ENCODE measurements at regions not wholly inside any gene's neighbourhood (a gene's known extent, or its start where the extent isn't known, plus 50 kb on each side); places are given as distances from the start of the nearest gene placed in this dataset.

- TF ChIP-seq POLR2AphosphoS5 (IDR thresholded peaks at IDR 0.05) (no peak), POLR2A (IDR thresholded peaks at IDR 0.05) (no peak)
Measured at GRCh38 chr15:94749811-94750617, 518.7 kb downstream of the MCTP2 start.
